Right renal cortex interstitium (tissue), 3 donors: ENCODE measurements at regions not wholly inside any gene's neighbourhood (a gene's known extent, or its start where the extent isn't known, plus 50 kb on each side); places are given as distances from the start of the nearest gene placed in this dataset.
"Not testable (repeated sequence)": the region's sequence is repeated elsewhere in the genome, so short reads cannot be mapped to it uniquely, and the experiment has no call there.

ENCODE experiments used
- DNase-seq, 3 donors: peaks; one replicate each; pipeline ENCODE4 v3.0.0-alpha.2; 2013; ENCODE audit warnings: low read depth in 3 of 3, low spot score in 2 of 3

GRCh38 chrX:81857192-81857591, 655.3 kb downstream of the SH3BGRL start:
- DNase-seq: no peak

GRCh38 chrX:81866873-81867272, 665.0 kb downstream of the SH3BGRL start:
- no peak for DNase-seq

- DNase-seq: no peak
These were observed 667.1 kb downstream of the SH3BGRL start for GRCh38 chrX:81868979-81869378.

- no peak for DNase-seq
These were observed 672.9 kb downstream of the SH3BGRL start for GRCh38 chrX:81874807-81875206.

- DNase-seq: no peak
These were observed 673.9 kb downstream of the SH3BGRL start for GRCh38 chrX:81875800-81876199.

- DNase-seq: no peak
These were observed 674.5 kb downstream of the SH3BGRL start for GRCh38 chrX:81876437-81876836.

GRCh38 chrX:81890521-81890920, 688.6 kb downstream of the SH3BGRL start:
- no peak for DNase-seq

- DNase-seq: no peak
These were observed 698.6 kb downstream of the SH3BGRL start for GRCh38 chrX:81900522-81900921.

GRCh38 chrX:81925812-81926211, 723.9 kb downstream of the SH3BGRL start:
- DNase-seq: no peak

GRCh38 chrX:81945911-81946310, 744.0 kb downstream of the SH3BGRL start:
- not testable (repeated sequence) for DNase-seq

GRCh38 chrX:81957318-81957717, 755.4 kb downstream of the SH3BGRL start:
- DNase-seq: no peak

- no peak for DNase-seq
These were observed 756.1 kb downstream of the SH3BGRL start for GRCh38 chrX:81957900-81958545.

- no peak for DNase-seq
These were observed 758.1 kb downstream of the SH3BGRL start for GRCh38 chrX:81959964-81960363.

GRCh38 chrX:81974413-81974812, 772.5 kb downstream of the SH3BGRL start:
- DNase-seq: not testable (repeated sequence)

- no peak for DNase-seq
These were observed 778.1 kb downstream of the SH3BGRL start for GRCh38 chrX:81979806-81980515.

GRCh38 chrX:81987217-81987616, 785.3 kb downstream of the SH3BGRL start:
- DNase-seq: not testable (repeated sequence)

- no peak for DNase-seq
These were observed 794.3 kb downstream of the SH3BGRL start for GRCh38 chrX:81996166-81996565.

- no peak for DNase-seq
These were observed 827.8 kb downstream of the SH3BGRL start for GRCh38 chrX:82029571-82030218.

- DNase-seq: no peak
These were observed 829.3 kb downstream of the SH3BGRL start for GRCh38 chrX:82031250-82031649.

GRCh38 chrX:82038793-82039192, 836.9 kb downstream of the SH3BGRL start:
- no peak for DNase-seq

GRCh38 chrX:82041034-82041433, 839.1 kb downstream of the SH3BGRL start:
- no peak for DNase-seq

GRCh38 chrX:82058728-82059127, 856.8 kb downstream of the SH3BGRL start:
- no peak for DNase-seq
